Activated naive CD4-positive, alpha-beta T cell treated with anti-CD3 and anti-CD28 coated beads for 36 hours (primary cell): ENCODE measurements at regions not wholly inside any gene's neighbourhood (a gene's known extent, or its start where the extent isn't known, plus 50 kb on each side); places are given as distances from the start of the nearest gene placed in this dataset.

Experiments
- CTCF ChIA-PET: fragments of 350-600 bp; sonication (Branson Sonifier 250); formaldehyde crosslinking; loops from one replicate; lab custom pipeline; 2021; ENCODE audit warnings: antibody characterized with exemption; lab: Charles Lee
- DNase-seq: peaks from one replicate; pipeline ENCODE4 v3.0.0-alpha.2; 2020
- H3K27ac Mint-ChIP-seq: one replicate; pipeline ENCODE4 v1.8.0; 2021; ENCODE audit warnings: mild to moderate bottlenecking, mixed read lengths
- H3K27me3 Mint-ChIP-seq: one replicate; pipeline ENCODE4 v1.8.0; 2021; ENCODE audit warnings: low read depth, mixed read lengths
- H3K36me3 Mint-ChIP-seq: one replicate; pipeline ENCODE4 v1.8.0; 2021; ENCODE audit warnings: low read depth, mixed read lengths
- H3K4me1 Mint-ChIP-seq: one replicate; pipeline ENCODE4 v1.8.0; 2021; ENCODE audit warnings: low read depth, mixed read lengths
- H3K4me3 Mint-ChIP-seq: one replicate; pipeline ENCODE4 v1.8.0; 2021; ENCODE audit warnings: mild to moderate bottlenecking, moderate library complexity, mixed read lengths
- H3K9me3 Mint-ChIP-seq: one replicate; pipeline ENCODE4 v1.8.0; 2021; ENCODE audit warnings: mixed read lengths
- intact Hi-C: fragments of 100-400 bp; cut with micrococcal nuclease; formaldehyde crosslinking; loops from one replicate; pipeline ENCODE4 v1.15.1; 2023

GRCh38 chr7:136697271-136697670 lies 171.2 kb upstream of the CHRM2 start:
- CTCF ChIA-PET = no interaction called here
- intact Hi-C loops = no loop called here
- H3K27me3 Mint-ChIP-seq = no peaks in the 10 kb centered on the region
- no peaks in the 10 kb centered on the region for H3K36me3 Mint-ChIP-seq
- H3K9me3 Mint-ChIP-seq = peaks cover 3% of the 10 kb centered on the region
- H3K27ac Mint-ChIP-seq = no peak overlapping the region
- DNase-seq = no peak
- H3K4me1 Mint-ChIP-seq = no peaks in the 10 kb centered on the region
- no peak overlapping the region for H3K4me3 Mint-ChIP-seq

- Mint-ChIP-seq H3K27ac (no peak overlapping the region), H3K4me3 (no peak overlapping the region), H3K27me3 (no peaks in the 10 kb centered on the region), H3K9me3 (peaks cover 3% of the 10 kb centered on the region), H3K4me1 (no peaks in the 10 kb centered on the region), H3K36me3 (no peaks in the 10 kb centered on the region)
- CTCF ChIA-PET = interaction anchor here (0.6 kb wide), 1 partner anchor 290 kb away, joined by 3 read pairs; no protein-coding TSS in a partner anchor
- no peak for DNase-seq
- intact Hi-C loops = no loop called here
Measured at GRCh38 chr7:136693166-136694119, 175.0 kb upstream of the CHRM2 start.

- intact Hi-C loops = no loop called here
- Mint-ChIP-seq H3K9me3 (peaks cover 5% of the 10 kb centered on the region), H3K36me3 (no peaks in the 10 kb centered on the region), H3K4me1 (no peaks in the 10 kb centered on the region), H3K27ac (no peak overlapping the region), H3K4me3 (no peak overlapping the region), H3K27me3 (no peaks in the 10 kb centered on the region)
- CTCF ChIA-PET = no interaction called here
- DNase-seq = no peak
Measured at GRCh38 chr7:136692221-136692620, 176.2 kb upstream of the CHRM2 start.

GRCh38 chr7:136688601-136689000 lies 179.9 kb upstream of the CHRM2 start:
- intact Hi-C loops = loop anchor here (5.0 kb wide), 1 partner anchor 886 kb away; no protein-coding TSS in a partner anchor
- Mint-ChIP-seq H3K36me3 (no peaks in the 10 kb centered on the region), H3K4me3 (no peak overlapping the region), H3K4me1 (no peaks in the 10 kb centered on the region), H3K27me3 (no peaks in the 10 kb centered on the region), H3K9me3 (peaks cover 5% of the 10 kb centered on the region), H3K27ac (no peak overlapping the region)
- DNase-seq = no peak
- CTCF ChIA-PET = no interaction called here

- CTCF ChIA-PET = no interaction called here
- no peaks in the 10 kb centered on the region for H3K4me1 Mint-ChIP-seq
- H3K27ac Mint-ChIP-seq = no peak overlapping the region
- no peak overlapping the region for H3K4me3 Mint-ChIP-seq
- H3K27me3 Mint-ChIP-seq = no peaks in the 10 kb centered on the region
- no peaks in the 10 kb centered on the region for H3K36me3 Mint-ChIP-seq
- intact Hi-C loops = loop anchor here (5.0 kb wide), 1 partner anchor 886 kb away; no protein-coding TSS in a partner anchor
- DNase-seq = no peak
- peaks cover 5% of the 10 kb centered on the region for H3K9me3 Mint-ChIP-seq
Measured at GRCh38 chr7:136687693-136688322, 180.6 kb upstream of the CHRM2 start.

- intact Hi-C loops = loop anchor here (5.0 kb wide), 1 partner anchor 883 kb away; no protein-coding TSS in a partner anchor
- Mint-ChIP-seq H3K27ac (no peak overlapping the region), H3K36me3 (no peaks in the 10 kb centered on the region), H3K4me1 (no peaks in the 10 kb centered on the region), H3K27me3 (no peaks in the 10 kb centered on the region), H3K4me3 (no peak overlapping the region), H3K9me3 (peaks cover 5% of the 10 kb centered on the region)
- CTCF ChIA-PET = no interaction called here
- no peak for DNase-seq
Measured at GRCh38 chr7:136685501-136686173, 182.8 kb upstream of the CHRM2 start.

- Mint-ChIP-seq H3K36me3 (no peaks in the 10 kb centered on the region), H3K4me3 (no peak overlapping the region), H3K9me3 (peaks cover 7% of the 10 kb centered on the region), H3K4me1 (no peaks in the 10 kb centered on the region), H3K27me3 (no peaks in the 10 kb centered on the region), H3K27ac (no peak overlapping the region)
- DNase-seq = no peak
- intact Hi-C loops = no loop called here
- CTCF ChIA-PET = interaction anchor here (0.6 kb wide), 2 partner anchors 11 to 197 kb away, joined by 3 read pairs; no protein-coding TSS in a partner anchor
Measured at GRCh38 chr7:136677471-136678365, 190.7 kb upstream of the CHRM2 start.

- no peaks in the 10 kb centered on the region for H3K36me3 Mint-ChIP-seq
- H3K27ac Mint-ChIP-seq = no peak overlapping the region
- no peak for DNase-seq
- no peaks in the 10 kb centered on the region for H3K4me1 Mint-ChIP-seq
- no peaks in the 10 kb centered on the region for H3K27me3 Mint-ChIP-seq
- H3K4me3 Mint-ChIP-seq = no peak overlapping the region
- peaks cover 17% of the 10 kb centered on the region for H3K9me3 Mint-ChIP-seq
- CTCF ChIA-PET = no interaction called here
- intact Hi-C loops = no loop called here
Measured at GRCh38 chr7:136667584-136667983, 200.9 kb upstream of the CHRM2 start.

GRCh38 chr7:136665878-136666509 lies 202.5 kb upstream of the CHRM2 start:
- Mint-ChIP-seq H3K4me1 (no peaks in the 10 kb centered on the region), H3K36me3 (no peaks in the 10 kb centered on the region), H3K27ac (no peak overlapping the region), H3K27me3 (no peaks in the 10 kb centered on the region), H3K9me3 (peaks cover 6% of the 10 kb centered on the region), H3K4me3 (no peak overlapping the region)
- intact Hi-C loops = no loop called here
- CTCF ChIA-PET = interaction anchor here (0.7 to 0.8 kb wide), 2 partner anchors 11 to 41 kb away, joined by 3 to 5 read pairs; no protein-coding TSS in a partner anchor
- DNase-seq = no peak

- Mint-ChIP-seq H3K27ac (no peak overlapping the region), H3K4me3 (no peak overlapping the region), H3K27me3 (no peaks in the 10 kb centered on the region), H3K4me1 (no peaks in the 10 kb centered on the region), H3K9me3 (peaks cover 1% of the 10 kb centered on the region), H3K36me3 (no peaks in the 10 kb centered on the region)
- DNase-seq = no peak
- intact Hi-C loops = no loop called here
- CTCF ChIA-PET = no interaction called here
Measured at GRCh38 chr7:136664537-136664936, 203.9 kb upstream of the CHRM2 start.

- H3K4me3 Mint-ChIP-seq = no peak overlapping the region
- intact Hi-C loops = no loop called here
- CTCF ChIA-PET = no interaction called here
- no peaks in the 10 kb centered on the region for H3K4me1 Mint-ChIP-seq
- no peak overlapping the region for H3K27ac Mint-ChIP-seq
- no peaks in the 10 kb centered on the region for H3K36me3 Mint-ChIP-seq
- H3K27me3 Mint-ChIP-seq = no peaks in the 10 kb centered on the region
- no peak for DNase-seq
- peaks cover 3% of the 10 kb centered on the region for H3K9me3 Mint-ChIP-seq
Measured at GRCh38 chr7:136657482-136657921, 210.9 kb upstream of the CHRM2 start.
